Nephron progenitor cell (in vitro differentiated cells): ENCODE measurements at regions not wholly inside any gene's neighbourhood (a gene's known extent, or its start where the extent isn't known, plus 50 kb on each side); places are given as distances from the start of the nearest gene placed in this dataset.
A peak's percentile ranks its signal among the peaks of the same experiment; 100 is the strongest.

Experiments
- DNase-seq: peaks from one replicate; pipeline ENCODE4 v3.0.0; 2021
- H3K27ac Mint-ChIP-seq: 2 replicates; pipeline ENCODE4 v1.8.0; 2021; ENCODE audit warnings: mild to moderate bottlenecking, moderate library complexity, mixed read lengths
- H3K27me3 Mint-ChIP-seq: 2 replicates; pipeline ENCODE4 v1.8.0; 2021; ENCODE audit warnings: mild to moderate bottlenecking, low read depth, mixed read lengths; ENCODE audit not compliant: poor library complexity
- H3K36me3 Mint-ChIP-seq: 2 replicates; pipeline ENCODE4 v1.8.0; 2021; ENCODE audit warnings: low read depth, mixed read lengths
- H3K4me1 Mint-ChIP-seq: 2 replicates; pipeline ENCODE4 v1.8.0; 2021; ENCODE audit warnings: mixed read lengths
- H3K4me3 Mint-ChIP-seq: 2 replicates; pipeline ENCODE4 v1.8.0; 2021; ENCODE audit warnings: mild to moderate bottlenecking, moderate library complexity, mixed read lengths
- H3K9me3 Mint-ChIP-seq: 2 replicates; pipeline ENCODE4 v1.8.0; 2021; ENCODE audit warnings: mild to moderate bottlenecking, moderate library complexity, mixed read lengths
- TF ChIP-seq, protein P1 (sequence below): fragments of 200-600 bp; sonication (generic); IDR thresholded peaks from 2 replicates; pipeline ENCODE4 v1.5.0; 2021; ENCODE audit warnings: antibody characterized with exemption

DNA sequence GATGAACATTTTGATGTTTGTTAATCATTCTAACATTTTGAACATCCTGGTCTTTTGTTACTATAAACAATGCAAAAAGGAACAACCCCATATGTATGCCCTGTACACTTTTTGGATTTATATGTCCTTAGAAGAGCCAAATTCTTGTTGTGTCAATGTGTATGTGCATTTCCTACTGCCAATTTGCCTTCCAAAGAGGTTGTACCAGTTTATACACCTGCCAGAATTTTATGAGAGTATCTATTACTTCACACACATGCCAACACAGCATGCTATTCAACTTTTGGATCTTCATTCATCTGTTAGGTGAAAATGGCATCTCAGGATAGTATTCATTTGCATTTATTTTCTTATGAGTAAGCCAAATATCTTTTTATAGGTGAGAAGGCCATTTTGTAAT is 162.0 kb upstream of the SEMA6A start:
- no peak for DNase-seq
- H3K27ac Mint-ChIP-seq: no peak overlapping the region
- no peaks in the 10 kb centered on the region for H3K9me3 Mint-ChIP-seq
- H3K36me3 Mint-ChIP-seq: no peaks in the 10 kb centered on the region
- H3K4me3 Mint-ChIP-seq: no peak overlapping the region
- TF ChIP-seq, protein P1, sequence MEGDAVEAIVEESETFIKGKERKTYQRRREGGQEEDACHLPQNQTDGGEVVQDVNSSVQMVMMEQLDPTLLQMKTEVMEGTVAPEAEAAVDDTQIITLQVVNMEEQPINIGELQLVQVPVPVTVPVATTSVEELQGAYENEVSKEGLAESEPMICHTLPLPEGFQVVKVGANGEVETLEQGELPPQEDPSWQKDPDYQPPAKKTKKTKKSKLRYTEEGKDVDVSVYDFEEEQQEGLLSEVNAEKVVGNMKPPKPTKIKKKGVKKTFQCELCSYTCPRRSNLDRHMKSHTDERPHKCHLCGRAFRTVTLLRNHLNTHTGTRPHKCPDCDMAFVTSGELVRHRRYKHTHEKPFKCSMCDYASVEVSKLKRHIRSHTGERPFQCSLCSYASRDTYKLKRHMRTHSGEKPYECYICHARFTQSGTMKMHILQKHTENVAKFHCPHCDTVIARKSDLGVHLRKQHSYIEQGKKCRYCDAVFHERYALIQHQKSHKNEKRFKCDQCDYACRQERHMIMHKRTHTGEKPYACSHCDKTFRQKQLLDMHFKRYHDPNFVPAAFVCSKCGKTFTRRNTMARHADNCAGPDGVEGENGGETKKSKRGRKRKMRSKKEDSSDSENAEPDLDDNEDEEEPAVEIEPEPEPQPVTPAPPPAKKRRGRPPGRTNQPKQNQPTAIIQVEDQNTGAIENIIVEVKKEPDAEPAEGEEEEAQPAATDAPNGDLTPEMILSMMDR: no peak
- peaks cover 18% of the 10 kb centered on the region for H3K27me3 Mint-ChIP-seq
- H3K4me1 Mint-ChIP-seq: peaks cover 36% of the 10 kb centered on the region

- Mint-ChIP-seq H3K9me3 (no peaks in the 10 kb centered on the region), H3K4me1 (peaks cover 30% of the 10 kb centered on the region), H3K4me3 (peak overlapping the region; percentile 52), H3K27ac (peak overlapping the region; percentile 59), H3K36me3 (no peaks in the 10 kb centered on the region), H3K27me3 (peaks cover 22% of the 10 kb centered on the region)
- TF ChIP-seq, protein P1: no peak
- DNase-seq: no peak
Measured at GRCh38 chr5:116733991-116734975, 159.7 kb upstream of the SEMA6A start.

- Mint-ChIP-seq H3K4me3 (no peak overlapping the region), H3K36me3 (no peaks in the 10 kb centered on the region), H3K27me3 (peaks cover 22% of the 10 kb centered on the region), H3K9me3 (no peaks in the 10 kb centered on the region), H3K27ac (no peak overlapping the region), H3K4me1 (peaks cover 15% of the 10 kb centered on the region)
- TF ChIP-seq, protein P1: no peak
- DNase-seq: no peak
Measured at GRCh38 chr5:116732591-116732990, 158.0 kb upstream of the SEMA6A start.

DNA sequence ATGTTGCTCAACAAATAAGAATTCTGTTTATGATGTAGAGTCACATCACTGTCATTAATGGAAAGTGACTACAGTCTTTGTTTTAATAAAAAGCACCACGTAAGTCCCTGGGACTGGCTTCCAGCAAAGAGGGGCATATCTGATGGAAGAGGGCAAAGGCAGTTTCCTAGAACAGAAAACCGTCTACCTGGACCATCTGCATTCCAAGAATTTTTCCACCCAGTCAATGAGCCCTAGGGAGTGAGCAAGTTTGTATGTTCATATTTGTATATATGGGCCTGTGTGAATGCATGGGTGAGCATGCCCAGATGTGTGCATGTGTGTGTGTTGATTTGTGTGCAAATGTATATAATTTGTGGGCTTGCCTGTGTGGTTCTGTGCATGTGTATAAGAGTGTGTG is 156.8 kb upstream of the SEMA6A start:
- Mint-ChIP-seq H3K27ac (peak overlapping the region; percentile 14), H3K4me1 (peaks cover 21% of the 10 kb centered on the region), H3K4me3 (no peak overlapping the region), H3K27me3 (peaks cover 22% of the 10 kb centered on the region), H3K36me3 (no peaks in the 10 kb centered on the region), H3K9me3 (no peaks in the 10 kb centered on the region)
- TF ChIP-seq, protein P1: no peak
- DNase-seq: no peak

DNA sequence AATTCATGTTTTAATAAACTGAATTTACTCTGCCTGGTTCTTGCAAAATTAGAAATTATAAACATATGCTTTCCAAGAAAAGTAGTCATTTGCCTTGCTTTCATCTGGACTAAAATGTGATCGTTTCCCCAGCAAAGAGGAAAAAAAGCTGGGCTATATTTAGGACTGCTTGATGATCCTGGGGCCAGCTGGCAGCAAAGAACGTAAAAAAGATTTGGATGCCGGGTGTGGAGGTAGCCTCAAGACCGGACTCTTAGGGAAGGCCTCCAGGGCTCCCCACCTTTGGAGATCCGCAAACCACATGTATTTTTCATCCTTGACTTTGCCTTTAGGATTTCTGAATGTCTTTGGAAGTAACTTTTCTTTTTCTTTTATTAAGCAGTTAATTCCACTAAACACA is 156.1 kb upstream of the SEMA6A start:
- Mint-ChIP-seq H3K4me1 (peaks cover 24% of the 10 kb centered on the region), H3K27ac (no peak overlapping the region), H3K36me3 (no peaks in the 10 kb centered on the region), H3K4me3 (no peak overlapping the region), H3K9me3 (no peaks in the 10 kb centered on the region), H3K27me3 (peaks cover 19% of the 10 kb centered on the region)
- DNase-seq: no peak
- TF ChIP-seq, protein P1: no peak

GRCh38 chr5:116730185-116730584 is 155.6 kb upstream of the SEMA6A start:
- H3K4me3 Mint-ChIP-seq: no peak overlapping the region
- H3K27ac Mint-ChIP-seq: no peak overlapping the region
- peaks cover 19% of the 10 kb centered on the region for H3K27me3 Mint-ChIP-seq
- TF ChIP-seq, protein P1: no peak
- H3K9me3 Mint-ChIP-seq: no peaks in the 10 kb centered on the region
- no peak for DNase-seq
- peaks cover 27% of the 10 kb centered on the region for H3K4me1 Mint-ChIP-seq
- no peaks in the 10 kb centered on the region for H3K36me3 Mint-ChIP-seq
